ENCODE measurements at regions not wholly inside any gene's neighbourhood (a gene's known extent, or its start where the extent isn't known, plus 50 kb on each side); places are given as distances from the start of the nearest gene placed in this dataset.

DNA sequence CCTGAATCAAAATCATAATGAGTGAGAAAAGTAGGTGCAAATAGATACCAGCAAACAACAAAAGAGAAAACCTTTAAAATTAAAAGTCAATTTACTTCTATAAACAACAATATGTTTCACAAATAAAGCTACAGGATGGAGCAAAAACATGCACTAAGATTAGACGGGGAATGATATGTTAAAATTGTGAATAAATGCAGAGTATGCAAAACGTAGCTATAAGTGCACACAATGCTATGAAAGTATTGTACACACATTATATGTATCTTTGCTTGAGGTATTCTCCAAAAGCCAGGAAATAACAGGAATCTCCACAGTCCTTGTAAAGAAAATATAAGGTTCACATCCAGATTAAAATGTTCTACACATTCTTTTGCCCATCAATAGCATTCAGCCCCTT lies 523.9 kb downstream of the EFNB2 start:
- no peak for DNase-seq

DNA sequence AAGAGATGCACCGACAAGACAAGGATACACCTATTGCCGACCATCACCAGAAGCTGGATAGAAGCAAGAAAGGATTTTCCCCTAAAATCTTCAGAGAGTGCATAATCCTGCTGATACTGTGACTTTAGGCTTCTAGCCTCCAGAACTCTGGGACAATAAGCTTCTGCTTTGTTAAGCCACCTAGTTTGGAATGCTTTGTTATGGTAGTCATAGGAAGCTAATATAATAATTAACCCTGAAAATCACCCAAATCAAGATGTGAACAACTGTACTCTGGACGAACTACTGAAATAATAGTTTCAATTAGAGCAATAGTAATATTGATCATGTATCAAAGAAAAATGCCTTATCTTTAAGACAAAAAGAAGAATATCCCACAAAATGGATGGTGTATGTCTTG lies 524.6 kb downstream of the EFNB2 start:
- DNase-seq = no peak

DNA sequence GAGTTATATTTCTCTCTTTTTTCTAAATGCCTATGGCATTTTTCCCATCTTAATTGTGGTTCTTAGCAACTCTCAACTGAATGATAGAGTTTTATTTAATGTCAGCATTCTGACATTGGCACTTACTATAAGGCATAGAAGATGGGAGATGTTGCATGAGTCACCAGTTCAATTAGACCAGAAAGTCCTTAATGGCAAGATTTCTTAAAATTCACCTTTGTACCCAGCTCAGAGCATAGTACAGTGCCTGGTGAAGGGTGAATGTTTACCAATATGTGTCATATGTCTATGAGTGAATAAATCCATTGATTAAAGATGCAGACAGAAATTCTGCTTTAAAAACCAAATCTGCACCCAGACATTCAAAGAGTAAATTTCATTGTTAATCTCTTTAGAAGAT lies 526.9 kb downstream of the EFNB2 start:
- no peak for DNase-seq

DNA sequence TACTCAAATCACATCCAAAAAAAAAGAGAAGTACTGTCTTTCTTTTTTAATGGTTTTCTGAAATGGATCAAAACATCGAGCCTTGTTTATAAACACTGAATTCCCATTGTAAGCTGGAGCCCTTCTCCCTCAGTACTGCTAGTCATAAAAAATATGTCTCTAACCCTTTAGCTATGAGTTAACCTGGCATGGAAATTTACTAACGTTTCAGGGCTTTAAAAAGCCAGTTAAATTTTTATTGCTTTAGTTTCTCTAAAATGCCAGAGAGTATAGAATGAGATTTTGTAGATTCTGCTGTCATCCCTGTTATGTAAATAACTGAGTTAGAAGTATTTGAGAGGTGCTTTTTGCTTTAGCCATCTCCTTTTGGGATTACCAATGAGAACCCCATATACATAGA lies 528.3 kb downstream of the EFNB2 start:
- no peak for DNase-seq

DNA sequence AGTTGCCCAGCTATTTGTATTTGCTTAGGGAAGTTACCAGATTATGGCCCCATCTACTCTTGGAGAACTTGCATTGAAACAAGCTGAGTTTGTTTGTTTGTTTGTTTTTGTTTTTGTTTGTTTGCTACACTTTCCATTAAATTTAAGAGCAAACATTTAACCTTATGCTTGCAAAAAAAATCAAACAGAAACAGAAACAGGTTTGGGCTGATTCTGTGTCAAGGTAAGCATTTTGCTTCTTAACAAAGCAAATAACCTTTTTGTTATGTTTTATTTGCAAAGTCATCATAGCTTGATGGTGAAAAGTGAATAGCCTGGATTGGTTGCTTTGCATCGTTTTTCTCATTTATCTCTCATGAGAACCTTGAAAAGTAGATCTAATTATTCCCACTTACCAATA lies 531.8 kb downstream of the EFNB2 start:
- DNase-seq = no peak

DNA sequence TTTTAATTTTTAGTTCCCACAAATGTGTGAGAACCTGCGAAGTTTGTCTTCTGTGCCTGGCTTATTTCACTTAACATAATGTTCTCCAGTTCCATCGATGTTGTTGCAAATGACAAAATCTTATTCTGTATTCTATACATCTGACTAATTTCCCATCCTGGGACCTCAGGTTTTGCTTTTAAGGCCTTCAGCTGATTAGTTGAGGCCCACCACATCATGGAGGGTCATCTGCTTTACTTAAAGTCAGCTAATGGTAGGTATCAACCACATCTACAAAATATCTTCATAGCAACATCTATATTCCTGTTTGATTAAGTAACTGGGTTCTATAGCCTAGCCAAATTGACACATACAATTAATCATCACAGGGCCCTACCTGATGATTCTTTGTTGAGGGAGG lies 534.0 kb downstream of the EFNB2 start:
- no peak for DNase-seq

DNA sequence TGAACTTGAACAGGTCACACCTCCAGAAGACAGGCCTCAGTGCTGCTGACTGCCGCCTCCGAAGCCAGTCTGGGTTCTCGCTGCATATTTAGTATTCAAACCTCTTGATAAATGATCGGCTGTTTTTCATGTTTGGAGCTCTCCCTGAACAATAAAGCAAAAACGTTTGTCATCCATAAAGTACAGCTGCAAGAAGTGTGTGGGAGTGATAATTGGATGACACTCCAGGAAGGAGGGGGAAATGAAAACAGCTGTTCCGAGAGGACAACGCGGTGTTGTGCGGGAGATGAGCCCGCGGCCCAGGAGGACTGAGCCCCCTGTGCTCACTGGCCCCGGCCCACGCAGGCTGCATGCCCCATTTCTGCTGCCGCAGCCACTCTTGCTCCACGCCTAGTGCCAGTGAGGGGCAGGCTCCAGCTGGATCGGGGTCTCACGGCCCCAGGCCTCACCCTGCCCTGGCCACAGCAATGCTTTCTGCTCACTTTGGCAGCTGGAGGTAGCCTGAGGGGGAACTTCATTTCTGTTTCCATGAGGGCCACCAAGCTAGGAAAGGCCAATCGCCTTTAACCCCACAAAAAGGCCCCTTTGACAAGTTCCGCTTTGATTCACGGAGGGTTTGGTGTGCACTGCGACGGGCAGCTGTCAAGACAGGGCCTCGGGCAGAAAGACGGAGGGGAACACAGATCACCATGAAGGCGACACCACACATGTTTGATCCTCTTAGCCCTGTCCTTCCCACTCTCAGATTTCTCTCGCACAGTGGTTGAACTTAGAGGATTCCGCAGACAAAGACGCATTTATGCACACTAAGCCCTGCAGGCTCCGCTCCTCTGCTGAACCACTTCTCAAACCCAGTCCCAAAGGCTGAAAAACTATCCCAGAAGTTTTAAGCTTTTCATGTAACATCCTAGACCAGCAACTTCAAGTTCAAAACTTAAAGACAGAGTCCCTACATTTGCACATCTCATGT lies 537.6 kb downstream of the EFNB2 start:
- DNase-seq = no peak

DNA sequence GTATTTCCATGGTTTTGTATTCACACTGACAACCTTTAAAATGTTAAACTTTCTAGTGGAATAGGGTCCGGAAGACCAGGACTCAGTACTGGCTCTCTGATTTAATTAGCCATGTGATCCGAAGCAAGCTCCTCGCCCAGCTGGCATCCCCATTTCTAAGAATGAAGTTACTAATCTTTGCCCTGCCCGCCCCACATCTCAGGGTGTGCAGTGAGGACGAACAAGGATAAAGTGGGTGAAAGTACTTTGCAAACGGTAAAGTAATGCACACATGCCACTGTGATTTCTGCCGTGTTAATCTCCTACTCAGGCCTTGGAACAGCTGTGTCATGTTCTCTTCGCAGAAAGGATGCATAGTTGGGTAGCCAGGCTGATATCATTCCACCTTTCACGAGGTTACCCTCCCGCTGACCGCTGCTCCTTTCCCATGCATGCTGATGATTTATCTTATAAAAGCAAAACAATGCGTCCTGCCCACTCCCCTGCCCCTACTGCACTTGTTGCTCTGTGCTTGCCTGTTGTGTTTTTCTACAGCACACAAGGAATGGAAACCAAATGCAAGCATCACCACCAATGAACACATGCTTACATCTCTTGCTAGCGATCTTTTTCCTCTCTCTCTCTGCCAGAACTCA lies 539.0 kb downstream of the EFNB2 start:
- no peak for DNase-seq

DNA sequence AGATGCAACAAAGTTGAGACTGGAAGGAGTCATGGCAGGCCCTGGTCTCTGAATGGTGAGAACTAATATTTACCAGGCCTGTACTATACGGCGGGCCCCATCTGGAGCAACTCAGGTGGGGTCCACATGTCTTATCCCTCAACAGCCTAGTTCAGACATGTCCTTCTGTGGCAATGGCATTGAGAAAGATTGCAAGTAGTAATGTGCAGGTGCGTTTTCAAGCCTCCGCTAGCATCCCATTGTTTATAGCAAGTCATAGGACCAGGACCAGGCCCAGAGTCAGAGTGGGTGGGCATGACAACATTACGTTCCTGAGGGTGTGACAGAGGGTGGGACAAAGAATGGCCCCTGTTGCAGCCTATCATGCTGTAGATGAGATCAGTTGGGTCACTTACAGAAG lies 541.1 kb downstream of the EFNB2 start:
- DNase-seq = no peak

DNA sequence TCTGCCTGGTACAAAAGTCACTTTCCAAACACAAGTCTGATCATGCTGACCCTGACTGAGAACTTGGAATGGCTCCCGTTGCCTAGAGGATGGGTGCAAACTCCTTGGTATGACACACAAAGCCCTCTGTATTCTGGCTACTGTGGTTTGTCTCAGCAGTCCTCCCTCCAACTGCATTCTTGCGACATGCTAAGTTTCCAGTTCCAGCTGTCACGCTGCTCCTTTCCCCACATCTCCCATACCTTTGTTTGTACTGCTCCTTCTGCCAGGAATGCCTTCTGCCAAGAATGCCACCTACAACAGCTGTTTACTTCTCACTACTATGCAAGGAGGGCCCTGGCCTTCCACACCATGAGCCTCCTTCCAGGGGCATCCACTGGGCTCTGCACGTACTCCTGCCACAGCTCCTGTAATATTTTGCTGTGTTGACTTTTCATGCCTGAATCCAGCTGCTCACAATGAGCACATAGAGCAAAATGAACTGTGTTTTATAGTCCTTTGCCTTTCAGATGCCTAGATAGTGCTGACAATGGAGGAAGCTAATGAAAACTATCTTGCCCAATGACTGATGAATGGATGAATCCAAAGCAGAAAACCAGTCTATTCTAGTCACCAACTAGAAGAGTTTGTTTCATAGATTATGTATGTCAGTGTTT lies 543.7 kb downstream of the EFNB2 start:
- peak in 1 of 2 experiments; percentile 26 for DNase-seq

DNA sequence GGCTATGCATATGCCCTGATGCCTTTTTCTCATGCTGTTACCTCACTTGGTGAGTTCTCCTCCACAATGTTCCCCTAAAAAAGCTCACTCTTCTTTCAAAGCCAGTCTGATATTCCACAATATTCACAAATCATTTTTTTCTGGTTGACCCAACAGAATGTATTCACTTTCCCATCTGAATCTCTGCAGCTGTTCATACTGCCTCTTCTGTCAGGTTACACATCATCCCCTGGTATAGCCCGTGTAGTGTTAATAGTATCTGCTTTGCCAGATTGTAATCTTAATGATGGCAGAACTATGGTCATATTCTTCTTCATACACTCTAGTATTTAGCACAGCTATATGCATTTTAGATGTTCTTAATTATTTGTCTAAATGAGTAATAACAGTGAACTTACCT lies 544.3 kb downstream of the EFNB2 start:
- DNase-seq = no peak

DNA sequence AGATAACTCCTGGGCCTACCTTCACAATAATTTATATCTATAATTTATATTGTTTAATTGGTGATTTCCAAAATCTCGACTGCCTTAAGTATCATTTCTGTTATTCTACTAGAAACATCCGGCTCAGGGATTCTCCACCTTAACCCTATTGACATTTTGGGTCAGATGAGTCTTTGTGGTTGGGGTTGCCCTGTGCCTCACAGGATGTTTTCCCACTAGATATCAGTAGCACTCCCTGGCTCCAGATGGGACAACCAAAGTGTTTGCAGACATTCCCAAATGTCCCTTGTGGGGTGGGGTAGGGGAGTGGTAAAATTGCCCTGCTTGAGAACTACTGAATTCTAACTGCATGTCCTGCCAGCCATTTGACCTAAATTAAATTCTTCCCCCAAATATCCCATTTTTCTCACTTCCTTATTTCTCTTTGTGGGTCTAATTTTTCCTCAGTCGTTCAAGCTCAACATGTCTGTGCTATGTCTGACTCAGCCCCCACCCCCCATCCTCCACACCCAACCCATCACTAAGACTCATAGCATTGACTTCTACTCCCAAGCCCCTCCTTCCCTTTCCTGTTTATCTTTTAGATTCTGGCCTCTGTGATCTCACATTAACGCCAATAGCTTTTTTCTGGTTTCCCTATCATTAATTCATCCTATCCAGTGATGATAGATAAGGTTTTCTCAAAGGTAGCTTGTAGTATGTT lies 545.1 kb downstream of the EFNB2 start:
- no peak for DNase-seq

DNA sequence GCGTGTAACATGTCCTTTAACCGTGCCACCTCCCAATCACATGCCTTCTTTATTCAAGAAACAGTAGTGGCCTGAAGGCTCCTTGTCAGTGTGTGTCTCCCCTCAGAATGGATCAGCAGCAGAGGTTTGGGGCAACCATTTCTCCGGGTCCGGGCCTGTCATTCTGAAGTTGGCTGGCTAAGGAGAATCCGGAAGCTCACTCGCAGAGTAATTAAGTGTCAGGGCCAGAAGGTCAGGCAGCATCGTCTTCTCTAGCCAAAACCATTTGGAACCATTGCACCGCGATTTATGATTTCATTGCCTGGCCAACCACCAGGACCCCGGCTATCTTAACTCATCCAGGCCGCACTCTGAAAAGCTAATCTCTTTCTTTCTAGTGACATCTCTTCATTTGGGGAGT lies 550.8 kb downstream of the EFNB2 start:
- DNase-seq = no peak

DNA sequence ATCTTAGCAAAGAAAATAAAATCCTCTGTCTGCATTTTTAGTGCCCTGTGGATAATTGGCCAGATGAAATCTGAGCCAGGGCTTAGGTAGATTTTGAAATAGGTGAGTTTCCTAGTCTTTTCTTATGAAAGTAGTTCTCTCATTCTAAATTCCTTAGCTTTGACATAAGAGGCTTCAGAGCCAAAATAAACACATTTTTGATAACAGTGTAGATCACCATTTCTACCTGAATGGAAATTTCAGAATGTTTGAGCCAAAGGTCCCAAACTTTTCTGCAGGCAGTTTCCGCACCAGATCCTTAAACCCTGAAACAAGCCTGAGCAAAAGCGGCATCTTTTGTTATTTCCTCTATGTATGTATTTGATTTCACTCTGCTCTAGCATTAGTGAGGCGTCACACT lies 551.2 kb downstream of the EFNB2 start:
- no peak for DNase-seq

DNA sequence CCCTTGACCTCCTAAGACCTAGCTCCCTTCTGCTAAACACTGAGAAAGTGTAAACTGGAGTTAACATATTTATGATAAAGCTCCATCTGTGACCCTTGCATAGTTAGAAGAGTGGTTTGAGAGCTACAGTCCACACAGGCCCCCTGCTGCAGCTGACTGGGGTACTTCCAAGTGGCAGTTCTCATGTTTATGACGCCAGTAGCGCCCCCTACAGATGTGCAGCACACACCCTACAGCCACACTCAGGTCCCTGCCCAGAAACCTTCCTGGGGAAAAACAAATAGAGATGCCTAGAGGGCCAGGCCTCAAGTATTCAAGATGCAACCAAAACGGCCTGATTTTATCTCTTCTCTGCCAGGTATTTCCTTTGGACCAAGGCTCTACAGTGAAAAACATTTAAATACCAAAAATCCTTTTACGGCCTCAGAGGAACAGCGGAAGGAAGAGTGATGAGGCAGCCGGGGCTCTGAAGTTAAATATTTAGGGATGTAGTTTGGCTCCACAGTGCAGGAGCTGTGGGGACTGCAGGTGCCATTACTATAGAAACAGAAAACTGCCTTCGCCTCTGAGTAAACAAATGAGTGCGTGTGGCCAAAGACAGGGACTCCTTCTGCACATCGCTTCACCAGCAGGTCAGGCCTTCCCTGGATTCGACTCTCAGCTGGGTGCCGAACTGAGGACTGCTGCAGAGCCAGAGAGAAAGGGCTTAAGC lies 553.1 kb downstream of the EFNB2 start:
- no peak for DNase-seq

DNA sequence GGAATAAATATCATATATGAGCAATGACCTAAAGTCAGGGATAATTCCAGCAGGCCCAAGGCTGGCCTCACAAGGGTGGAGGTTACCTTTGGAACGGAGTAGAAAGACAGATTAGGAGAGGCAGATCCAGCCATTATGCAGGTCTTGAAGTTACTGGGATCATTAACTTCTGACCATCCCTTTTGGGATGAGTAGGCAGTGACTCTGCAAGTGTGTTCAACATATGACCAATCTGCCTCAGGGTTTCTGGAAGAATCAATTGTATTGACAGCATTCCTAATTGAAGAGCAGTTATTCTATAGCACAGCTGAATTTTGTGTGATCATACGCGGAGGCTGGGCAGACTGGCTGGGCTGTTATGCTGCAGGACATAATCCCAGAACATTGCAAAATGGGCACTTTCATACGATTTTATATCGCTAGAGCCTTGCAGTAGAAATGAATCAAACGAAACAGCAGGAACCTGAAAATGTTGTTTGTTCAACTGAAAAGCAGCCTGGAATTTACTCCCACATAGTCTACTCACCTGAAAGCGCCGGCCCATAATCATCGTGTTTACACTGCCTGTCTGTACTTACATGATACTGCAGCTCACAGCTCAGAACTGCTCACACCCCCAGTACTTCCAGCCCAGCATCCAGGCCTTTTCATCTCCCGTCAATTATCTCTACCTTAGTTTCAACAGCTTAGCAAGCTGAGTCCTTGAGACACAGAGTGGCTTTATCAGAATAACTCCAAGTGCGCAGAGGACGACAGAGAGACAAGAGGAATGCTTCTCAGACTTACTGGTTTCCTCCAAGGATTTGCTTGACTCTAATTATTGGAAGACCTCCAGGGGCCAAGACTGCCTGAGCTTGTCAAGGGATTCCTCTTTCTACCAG lies 556.1 kb downstream of the EFNB2 start:
- DNase-seq = peak in 1 of 2 experiments; percentile 5

DNA sequence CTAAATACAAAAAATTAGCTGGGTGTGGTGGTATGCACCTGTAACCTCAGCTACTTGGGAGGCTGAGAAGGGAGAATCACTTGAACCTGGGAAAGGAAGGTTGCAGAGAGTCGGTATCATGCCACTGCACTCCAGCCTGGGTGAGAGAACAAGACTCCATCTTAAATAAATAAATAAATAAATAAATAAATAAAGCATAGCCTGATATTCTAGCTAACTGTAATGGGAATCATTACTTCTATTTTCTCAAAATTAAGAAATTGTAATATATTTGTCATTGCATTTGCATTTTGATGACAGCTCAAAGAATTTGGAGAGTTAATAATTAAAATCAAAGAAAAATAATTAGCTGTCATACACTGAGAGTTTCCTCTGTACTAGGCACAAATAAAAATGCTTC lies 561.1 kb downstream of the EFNB2 start:
- DNase-seq = no peak

DNA sequence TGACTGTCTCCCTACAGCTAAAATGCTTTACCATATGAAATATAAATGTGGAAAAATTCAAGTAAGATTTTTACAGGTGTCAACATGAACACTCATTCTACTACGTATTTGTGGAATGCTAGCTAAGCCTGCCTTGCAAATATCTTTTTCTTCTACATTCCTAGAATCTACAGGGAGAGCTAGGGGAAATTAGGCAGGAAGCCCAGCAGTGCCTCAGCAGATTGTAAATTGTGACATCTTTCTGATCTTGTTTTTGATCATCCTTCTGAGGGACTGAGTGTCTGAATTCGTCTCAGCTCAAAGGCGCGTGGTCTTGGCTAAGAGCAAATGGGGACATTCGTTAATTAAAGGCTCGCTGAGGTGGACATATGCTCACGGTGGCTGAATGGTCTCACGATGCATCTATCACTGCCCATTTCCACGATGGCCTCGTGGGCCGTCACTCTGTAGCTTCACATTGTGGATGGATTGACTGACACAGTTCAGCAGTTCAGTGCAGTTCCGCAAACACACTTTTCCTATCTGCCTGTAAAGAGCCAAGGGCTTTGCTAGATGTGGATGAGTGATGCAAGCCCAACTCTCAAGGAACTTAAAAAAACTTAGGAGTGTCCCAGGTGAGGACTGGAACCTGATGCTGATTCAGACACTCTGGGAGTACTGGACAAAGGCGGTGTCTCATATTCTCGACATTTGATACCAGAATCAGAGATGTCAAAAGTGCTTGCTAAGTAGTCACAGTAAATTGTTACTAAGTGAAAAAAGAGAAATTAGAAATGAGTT lies 562.5 kb downstream of the EFNB2 start:
- no peak for DNase-seq

DNA sequence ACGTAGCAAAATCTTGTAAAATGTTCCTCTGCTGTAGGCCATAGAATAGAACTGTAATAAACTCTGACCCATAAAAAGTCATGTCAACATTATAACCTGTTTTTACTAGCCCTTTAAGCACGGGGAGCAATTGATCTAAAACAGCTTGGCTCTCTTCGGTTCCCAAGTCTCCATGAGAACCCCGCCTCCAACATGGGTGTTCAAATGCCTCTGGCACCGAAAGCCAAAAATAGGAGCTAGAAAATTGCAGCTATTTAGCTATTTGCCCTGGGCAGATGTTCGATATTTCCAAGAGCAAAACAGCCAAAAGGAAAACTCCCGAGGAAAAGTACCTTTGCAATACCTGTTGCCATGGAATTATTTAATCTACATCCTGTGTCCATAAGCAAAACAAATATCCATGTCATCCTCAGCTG lies 563.1 kb downstream of the EFNB2 start:
- DNase-seq = peak in 1 of 2 experiments; percentile 23

DNA sequence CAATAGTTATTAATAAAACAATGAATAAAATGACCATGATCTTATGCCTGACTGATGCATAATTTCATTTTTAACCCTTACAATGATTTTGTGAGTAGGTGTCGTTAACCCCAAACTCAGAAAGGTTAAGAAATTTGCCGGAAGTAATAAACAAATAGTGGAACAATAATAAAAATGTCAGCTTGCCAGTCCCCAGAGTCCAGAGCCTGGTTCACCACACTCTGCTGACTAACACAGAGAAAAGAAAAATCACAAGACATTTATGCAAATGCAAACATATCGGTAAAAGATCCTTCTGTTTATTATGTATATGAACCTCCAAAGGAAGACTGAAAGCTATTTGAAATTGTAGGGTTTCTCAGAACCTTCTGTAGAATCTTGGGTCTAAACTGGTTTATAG lies 563.7 kb downstream of the EFNB2 start:
- DNase-seq = no peak

DNA sequence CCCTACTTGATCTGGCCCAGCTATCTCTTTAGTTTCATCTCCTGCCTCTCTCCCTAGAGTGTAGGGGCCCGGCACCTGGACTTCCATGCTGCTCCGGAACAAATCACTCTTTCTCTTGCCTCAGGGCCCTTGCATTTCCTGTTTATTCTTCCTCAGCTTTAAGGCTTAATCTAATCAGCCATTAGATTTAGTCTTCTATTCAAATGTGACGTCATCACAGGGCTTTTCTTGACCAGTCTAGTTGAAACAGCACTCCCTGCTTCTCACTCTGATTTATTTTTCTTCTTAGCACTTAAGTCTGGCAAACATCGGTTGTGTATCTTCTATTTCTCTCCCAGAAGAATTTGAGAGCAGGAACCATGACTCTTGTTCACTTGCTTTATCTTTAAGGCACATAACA lies 564.1 kb downstream of the EFNB2 start:
- no peak for DNase-seq
